ENCODE measurements at regions not wholly inside any gene's neighbourhood (a gene's known extent, or its start where the extent isn't known, plus 50 kb on each side); places are given as distances from the start of the nearest gene placed in this dataset.
"Not testable (repeated sequence)": the region's sequence is repeated elsewhere in the genome, so short reads cannot be mapped to it uniquely, and the experiment has no call there.

DNA sequence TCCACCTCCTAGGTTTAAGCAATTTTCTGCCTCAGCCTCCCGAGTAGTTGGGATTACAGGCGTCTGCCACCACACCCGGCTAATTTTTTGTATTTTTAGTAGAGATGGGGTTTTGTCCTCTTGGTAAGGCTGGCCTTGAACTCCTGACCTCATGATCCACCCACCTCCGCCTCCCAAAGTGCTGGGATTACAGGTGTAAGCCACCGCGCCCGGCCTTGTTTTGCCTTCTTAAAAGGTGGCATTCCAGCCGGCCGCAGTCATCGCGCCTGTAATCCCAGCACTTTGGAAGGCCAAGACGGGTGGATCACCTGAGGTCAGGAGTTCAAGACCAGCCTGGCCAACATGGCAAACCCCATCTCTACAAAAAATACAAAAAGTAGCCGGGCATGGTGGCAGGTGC lies 253.7 kb downstream of the PARP8 start:
- TF ChIP-seq, protein P1, sequence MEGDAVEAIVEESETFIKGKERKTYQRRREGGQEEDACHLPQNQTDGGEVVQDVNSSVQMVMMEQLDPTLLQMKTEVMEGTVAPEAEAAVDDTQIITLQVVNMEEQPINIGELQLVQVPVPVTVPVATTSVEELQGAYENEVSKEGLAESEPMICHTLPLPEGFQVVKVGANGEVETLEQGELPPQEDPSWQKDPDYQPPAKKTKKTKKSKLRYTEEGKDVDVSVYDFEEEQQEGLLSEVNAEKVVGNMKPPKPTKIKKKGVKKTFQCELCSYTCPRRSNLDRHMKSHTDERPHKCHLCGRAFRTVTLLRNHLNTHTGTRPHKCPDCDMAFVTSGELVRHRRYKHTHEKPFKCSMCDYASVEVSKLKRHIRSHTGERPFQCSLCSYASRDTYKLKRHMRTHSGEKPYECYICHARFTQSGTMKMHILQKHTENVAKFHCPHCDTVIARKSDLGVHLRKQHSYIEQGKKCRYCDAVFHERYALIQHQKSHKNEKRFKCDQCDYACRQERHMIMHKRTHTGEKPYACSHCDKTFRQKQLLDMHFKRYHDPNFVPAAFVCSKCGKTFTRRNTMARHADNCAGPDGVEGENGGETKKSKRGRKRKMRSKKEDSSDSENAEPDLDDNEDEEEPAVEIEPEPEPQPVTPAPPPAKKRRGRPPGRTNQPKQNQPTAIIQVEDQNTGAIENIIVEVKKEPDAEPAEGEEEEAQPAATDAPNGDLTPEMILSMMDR (IDR thresholded peaks at IDR 0.05 in 4 of 5, conservative IDR thresholded peaks at IDR 0.05 in 1 of 5) = not testable (repeated sequence)
- TF ChIP-seq POLR2A (IDR thresholded peaks at IDR 0.05) = not testable (repeated sequence)

Measured in gastrocnemius medialis (tissue), 4 donors.